GM23248 (cell line): ENCODE measurements at regions not wholly inside any gene's neighbourhood (a gene's known extent, or its start where the extent isn't known, plus 50 kb on each side); places are given as distances from the start of the nearest gene placed in this dataset.
"Not testable (repeated sequence)": the region's sequence is repeated elsewhere in the genome, so short reads cannot be mapped to it uniquely, and the experiment has no call there.

Experiments
- EZH2 ChIP-seq: fragments of 200-600 bp; sonication (generic); IDR thresholded peaks from 2 replicates; pipeline ENCODE4 v1.6.1; 2018; ENCODE audit warnings: antibody characterized with exemption, mild to moderate bottlenecking; ENCODE audit not compliant: insufficient read depth, poor library complexity, severe bottlenecking
- EZH2phosphoT487 ChIP-seq: fragments of 200-600 bp; sonication (generic); IDR thresholded peaks from 2 replicates; pipeline ENCODE4 v1.6.1; 2018; ENCODE audit warnings: antibody characterized with exemption, moderate library complexity, mild to moderate bottlenecking, low read depth; ENCODE audit not compliant: insufficient read depth

- not testable (repeated sequence) for TF ChIP-seq EZH2phosphoT487, EZH2
Observed at GRCh38 chr19:20371304-20371703, 194.3 kb downstream of the ZNF737 start.
